G401 (cell line): ENCODE measurements at regions not wholly inside any gene's neighbourhood (a gene's known extent, or its start where the extent isn't known, plus 50 kb on each side); places are given as distances from the start of the nearest gene placed in this dataset.

Experiments
- DNase-seq: peaks from one replicate; pipeline ENCODE4 v3.0.0-alpha.2; 2015; ENCODE audit warnings: low spot score
- in situ Hi-C: cut with HindIII; loops from 2 replicates; pipeline ENCODE4 v1.10.0; 2016; ENCODE audit warnings: low sequenced_read_pairs, mixed read lengths

DNA sequence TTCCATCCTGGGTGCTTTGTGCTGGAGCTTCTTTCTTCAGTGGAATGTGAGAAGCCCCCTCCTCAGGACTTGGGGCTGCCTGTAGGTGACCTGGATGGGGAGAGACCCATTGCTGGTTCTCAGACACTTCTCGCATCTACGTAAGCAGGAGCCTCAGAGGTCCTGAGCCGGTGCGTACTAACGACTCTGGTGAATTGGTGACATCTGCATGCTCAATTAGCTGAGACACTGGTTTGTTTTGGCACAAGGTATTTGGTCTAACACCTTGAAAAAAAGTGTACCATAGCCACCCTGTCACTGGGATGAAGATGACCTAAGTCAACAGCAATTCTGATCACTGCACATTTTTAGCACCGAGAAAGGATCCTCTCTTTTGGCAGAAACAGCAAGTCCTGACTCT lies 57.7 kb downstream of the LRRC30 start:
- no peak for DNase-seq
- in situ Hi-C loops: no loop called here

DNA sequence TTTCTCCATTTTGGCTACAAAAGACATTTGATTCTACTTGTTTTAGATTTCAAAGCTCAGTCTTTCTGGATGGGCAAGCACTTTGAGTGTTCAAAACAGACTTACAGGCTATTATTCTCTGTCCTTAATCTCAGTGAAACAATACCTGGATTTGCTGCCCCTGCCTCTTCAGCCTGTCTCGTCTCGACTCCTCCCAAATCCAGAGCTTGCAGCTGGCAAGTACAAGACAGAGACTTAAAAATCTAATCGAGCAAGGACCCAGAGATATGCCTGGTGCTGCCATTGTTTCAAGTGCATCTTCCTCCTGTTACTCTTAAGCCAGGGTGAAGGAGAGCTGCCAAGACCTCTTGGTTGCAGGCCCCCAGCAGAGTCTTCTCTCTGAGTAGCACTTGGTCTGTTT lies 59.2 kb downstream of the LRRC30 start:
- no peak for DNase-seq
- in situ Hi-C loops: no loop called here

DNA sequence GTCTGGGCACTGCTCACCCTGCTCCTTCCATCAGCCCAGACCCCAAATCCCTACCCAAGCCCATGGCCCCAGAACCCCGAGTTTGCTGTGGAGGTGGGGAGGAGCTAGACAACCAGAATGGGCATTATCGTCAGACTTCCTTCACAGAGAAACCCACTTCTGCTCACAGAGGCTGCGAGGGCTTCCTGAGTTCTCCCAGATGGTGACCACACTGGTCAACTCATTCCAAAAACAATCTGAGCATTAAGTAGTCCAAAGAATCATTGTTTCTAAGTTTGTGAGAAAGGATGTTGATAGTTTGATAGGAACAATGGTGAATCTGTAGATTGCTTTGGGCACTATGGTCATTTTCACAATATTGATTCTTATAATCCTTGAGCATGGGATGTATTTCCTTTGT lies 60.2 kb downstream of the LRRC30 start:
- no peak for DNase-seq
- in situ Hi-C loops: no loop called here

DNA sequence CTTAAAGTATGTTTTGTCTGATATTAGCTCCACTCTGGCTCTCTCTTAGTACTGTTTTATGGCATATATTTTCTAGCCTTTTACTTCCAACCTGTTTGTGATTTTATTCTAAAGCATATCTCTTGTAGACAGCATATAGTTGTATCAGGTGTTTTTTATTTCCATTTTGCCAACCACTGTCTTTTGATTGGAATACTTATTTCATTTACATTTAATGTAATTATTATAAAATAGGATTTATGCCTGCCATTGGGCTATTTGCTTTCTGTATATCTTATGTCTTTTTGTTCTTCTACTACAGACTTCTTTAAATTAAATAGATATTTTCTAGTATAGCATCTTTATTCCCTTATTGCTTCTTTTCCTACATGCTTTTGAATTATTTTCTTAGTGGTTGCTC lies 67.3 kb downstream of the LRRC30 start:
- in situ Hi-C loops: no loop called here
- no peak for DNase-seq

DNA sequence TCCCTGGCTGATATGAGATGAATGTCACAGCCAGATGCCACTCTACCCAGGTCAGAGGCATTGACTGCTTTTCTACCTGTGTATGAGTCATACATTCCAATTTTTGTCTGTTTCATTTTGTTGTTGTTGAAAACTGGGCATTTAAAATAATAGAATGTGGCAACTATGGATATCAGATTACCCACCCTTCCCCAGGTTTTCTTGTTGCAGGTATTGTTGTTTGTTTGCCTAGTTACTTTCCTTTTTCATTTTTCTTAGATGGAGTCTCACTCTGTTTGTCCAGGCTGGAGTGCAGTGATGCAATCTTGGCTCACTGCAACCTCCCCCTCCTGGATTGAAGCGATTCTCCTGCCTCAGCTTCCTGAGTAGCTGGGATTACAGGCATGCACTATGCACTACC lies 70.2 kb downstream of the LRRC30 start:
- in situ Hi-C loops: no loop called here
- no peak for DNase-seq

DNA sequence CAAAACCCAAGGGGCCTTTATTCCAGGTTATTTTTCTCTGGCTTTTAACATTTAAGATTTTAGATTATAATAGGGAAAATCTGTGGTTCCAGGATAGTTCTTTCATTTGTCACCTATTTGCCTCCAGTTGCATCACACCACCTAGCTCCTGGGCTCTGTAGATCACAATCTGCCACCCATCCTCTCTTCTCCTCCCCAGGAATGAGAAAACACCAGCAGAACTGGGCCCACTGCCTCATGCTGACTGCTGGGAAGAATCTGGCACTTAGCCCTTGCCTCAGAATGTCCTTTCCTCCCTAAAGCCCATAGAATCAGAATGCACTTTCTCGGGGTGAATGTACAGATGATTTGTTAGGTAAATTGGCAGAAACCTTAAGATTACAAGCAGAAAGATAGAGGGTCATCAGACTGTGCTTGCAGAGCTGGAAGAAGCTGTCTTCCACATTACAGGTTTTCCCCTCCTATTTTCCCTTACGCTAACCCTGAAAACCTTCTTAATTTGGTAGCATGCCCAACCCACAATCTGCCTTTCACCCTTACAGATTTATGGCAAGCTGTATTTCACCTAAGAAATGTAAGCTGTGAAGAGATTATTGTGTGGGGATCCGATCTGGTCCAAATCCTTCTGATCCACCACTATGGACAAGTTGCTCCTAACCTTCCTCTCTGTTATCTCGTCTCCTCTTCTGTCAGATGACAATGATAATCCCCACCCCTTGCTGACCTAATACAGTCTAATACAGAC lies 72.6 kb downstream of the LRRC30 start:
- no peak for DNase-seq
- in situ Hi-C loops: no loop called here

DNA sequence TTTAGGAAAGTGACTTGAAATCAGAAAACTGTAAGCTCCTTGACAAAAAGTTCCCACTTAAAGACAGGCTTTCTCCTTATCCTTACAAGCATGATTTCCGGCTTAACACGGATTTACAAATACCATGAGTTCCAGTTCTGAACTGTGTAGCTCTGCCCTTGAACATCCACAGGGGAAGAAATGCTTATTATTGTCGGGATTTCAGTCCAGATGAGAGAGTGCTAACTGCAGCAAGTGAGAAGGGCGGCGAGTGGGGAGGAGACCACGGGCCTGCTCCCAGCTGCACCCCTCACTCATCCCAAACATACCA lies 73.1 kb downstream of the LRRC30 start:
- in situ Hi-C loops: no loop called here
- DNase-seq: no peak

DNA sequence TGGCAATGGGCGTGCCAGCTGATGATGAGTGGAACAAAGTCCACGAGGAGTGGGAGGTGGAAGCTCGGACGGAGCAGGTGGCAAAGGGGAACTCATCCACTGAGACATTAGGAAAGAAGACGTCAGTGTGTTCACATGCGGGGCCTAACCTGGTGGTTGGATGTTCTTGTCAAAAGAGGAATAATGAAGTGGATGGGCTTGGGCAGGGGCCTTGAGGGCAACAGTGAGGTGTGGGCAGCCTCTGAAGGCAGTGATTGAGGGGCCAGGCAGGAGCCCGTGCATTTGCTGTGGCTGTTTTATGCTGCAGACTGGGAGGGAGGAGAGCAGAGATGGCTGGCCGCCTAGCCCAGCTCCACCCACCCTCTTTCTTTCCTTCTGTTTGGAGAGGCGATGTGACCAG lies 74.5 kb downstream of the LRRC30 start:
- DNase-seq: no peak
- in situ Hi-C loops: no loop called here

DNA sequence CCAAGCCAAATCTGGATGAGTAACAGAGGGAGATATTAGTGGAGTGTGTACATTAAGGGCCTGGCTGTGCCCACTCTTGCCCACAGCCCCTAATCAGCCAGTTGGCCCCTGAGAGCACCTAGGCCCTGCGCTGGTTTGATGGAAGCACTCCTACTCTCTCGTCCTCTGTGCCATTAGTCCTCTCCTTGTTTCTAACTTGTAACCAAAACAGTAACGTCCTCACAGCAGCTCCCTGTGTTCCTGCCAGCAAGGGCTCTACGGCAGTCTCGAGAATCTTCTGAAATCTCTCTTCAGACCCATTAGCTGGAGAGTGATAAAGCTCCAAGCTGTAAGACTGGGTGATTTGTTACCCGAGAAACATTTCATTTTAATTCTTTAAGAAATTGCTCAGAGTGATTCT lies 76.1 kb downstream of the LRRC30 start:
- in situ Hi-C loops: no loop called here
- no peak for DNase-seq

DNA sequence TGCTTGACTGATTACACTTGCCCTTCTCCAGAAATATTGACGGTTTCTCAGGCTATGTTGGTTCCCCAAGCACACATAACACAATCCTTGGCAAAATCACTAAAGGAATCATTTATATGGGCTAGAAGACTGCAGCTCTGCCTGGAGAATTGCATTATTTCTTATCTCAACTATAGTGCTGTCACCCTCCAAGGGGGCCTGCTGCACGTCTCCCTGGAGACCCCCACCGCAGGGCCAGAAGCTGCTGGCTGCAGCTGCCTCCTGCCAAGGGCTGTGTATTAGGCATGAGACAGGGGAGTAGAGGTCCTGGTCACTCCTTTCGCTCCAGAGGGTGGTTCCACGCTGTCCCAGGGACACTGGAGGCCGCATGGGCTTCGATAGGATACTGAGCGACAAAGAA lies 76.6 kb downstream of the LRRC30 start:
- no peak for DNase-seq
- in situ Hi-C loops: no loop called here

DNA sequence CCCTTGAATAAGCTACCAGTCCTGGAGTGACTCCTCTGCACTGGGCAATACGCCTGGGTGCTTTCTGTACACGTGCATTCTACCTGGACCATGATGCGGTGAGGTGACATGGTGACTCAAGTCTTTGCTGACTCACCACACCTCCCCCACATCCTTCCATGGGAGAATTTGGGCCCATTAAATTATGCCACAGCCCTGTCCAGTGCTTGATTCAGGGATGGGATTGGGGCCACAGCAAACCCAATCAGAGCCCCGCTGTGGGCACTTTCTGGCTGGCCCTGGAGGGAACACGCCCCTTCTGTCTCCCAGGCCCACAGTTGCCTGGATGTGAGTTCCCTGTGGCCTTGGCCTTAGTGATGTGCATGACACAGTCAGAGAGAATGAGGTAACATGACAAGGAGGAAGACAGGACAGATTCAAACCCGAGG lies 86.9 kb downstream of the LRRC30 start:
- no peak for DNase-seq
- in situ Hi-C loops: no loop called here

DNA sequence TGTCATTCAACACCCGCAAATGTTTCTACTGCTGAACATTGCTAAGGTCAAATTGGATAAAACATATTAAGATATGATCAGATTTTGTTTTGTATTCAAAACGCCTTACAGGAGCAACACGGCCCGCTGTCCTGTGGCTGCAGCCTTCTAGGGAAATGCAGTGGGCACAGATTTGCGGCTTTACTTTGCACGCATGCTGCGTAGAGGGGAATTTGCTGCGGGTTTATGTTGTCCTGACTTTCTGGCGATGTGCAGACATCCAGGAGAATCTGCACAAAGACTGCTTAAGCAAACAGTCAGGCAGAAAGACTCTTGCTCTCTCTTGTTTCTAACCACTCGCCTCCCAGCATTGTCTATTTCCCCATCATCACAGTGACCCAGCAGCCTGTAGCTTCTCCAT lies 88.3 kb downstream of the LRRC30 start:
- no peak for DNase-seq
- in situ Hi-C loops: no loop called here

DNA sequence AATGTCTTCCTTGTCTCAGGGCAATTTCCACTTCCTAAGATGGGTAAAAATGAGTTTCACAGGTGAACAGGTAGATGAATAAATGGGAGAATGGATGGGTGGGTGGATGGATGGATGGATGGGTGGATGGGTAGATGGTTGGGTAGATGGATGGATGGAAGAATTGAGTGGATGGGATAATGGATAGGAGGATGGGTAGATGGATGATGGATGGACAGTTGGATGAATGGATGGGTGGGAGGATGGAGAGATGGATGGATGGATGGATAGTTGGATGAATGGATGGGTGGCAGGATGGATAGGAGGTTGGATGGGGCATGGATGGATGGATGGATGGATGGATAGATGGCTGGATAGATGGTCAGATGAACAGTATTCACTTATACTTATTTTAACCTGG lies 90.9 kb downstream of the LRRC30 start:
- DNase-seq: no peak
- in situ Hi-C loops: no loop called here

DNA sequence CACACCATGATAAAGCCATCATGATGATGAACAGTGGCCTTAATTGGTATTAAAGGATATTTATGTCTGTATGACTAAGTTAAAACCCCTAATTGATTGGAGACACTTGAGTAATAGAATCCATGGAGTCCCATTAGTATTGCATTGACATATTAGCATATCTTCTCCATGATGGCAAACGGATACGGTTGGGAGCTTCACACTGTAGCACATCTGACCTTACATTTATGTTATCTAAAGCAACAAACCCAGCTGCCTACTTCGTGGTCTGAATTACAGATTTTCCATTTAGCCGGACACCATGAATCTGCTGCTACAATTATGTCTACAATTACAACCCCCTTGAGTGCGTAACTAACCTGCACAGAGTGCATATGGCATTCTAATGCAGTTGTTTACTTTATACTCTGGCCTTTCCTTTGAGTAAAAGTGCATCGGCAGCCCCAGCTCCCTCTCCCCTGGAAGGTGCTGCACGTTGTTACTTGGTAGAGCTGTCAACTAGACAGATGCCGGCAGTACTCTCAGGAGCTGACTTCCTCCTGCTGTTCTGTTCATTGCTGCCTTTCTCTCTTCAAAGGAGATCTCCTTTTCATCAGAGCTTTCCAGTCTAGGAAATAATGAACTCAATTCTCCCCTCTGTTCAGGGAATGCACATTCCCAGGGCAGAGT lies 92.1 kb downstream of the LRRC30 start:
- in situ Hi-C loops: no loop called here
- no peak for DNase-seq

DNA sequence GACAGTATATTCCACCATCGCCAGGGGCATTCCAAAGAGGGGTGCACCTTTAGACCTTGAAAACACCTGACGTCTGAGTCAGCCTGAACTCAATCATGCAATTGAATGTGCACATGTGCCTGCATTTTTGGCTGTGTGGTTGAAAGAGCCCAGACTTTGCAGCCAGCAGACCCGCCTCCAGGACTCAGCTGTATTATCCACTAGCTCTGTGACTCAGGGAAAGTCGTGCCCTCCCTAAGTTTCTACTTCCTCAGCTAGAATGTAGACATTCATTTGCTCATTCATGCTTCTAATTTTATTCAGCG lies 94.2 kb downstream of the LRRC30 start:
- DNase-seq: no peak
- in situ Hi-C loops: no loop called here

DNA sequence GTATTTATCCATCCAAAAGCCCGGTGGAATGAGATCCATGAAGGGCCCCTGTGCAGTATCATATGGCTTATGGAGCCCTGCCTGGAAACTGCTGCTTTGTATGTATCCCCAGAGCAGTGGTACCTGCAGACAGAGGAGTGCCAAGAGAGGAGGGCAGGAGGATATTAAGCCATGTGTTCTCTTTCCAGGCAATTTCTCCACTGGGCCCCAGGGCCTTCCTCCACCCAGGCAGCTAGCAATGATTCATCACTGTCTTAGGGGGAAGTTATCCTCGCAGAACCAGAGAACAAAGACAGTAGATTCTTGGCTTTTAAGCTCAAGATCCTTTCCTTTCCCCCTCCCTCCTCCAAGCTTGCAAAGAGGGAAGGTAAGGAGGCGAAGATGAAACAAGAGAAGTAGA lies 98.1 kb downstream of the LRRC30 start:
- no peak for DNase-seq

DNA sequence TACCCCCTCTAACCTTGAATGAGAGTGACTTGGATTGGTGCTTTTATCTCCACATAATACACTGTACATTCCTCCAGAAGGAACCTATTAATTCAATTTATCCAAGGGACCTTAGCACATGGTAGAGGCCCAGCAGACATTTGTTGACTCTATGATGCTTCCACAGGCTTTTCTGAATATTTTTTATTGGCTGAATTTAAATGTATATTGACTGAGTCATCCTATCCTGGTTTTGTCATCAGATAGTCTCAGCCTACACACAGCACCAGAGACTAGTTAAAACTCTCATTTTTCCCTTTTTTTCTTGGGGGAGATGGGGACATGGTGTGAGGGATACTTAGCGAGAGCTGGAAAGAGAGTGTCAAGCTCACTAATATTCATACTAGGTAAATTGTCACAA lies 101.6 kb downstream of the LRRC30 start:
- DNase-seq: no peak
- in situ Hi-C loops: no loop called here

More for the DNA sequence above, 98.1 kb downstream of the LRRC30 start:
- in situ Hi-C loops: no loop called here

DNA sequence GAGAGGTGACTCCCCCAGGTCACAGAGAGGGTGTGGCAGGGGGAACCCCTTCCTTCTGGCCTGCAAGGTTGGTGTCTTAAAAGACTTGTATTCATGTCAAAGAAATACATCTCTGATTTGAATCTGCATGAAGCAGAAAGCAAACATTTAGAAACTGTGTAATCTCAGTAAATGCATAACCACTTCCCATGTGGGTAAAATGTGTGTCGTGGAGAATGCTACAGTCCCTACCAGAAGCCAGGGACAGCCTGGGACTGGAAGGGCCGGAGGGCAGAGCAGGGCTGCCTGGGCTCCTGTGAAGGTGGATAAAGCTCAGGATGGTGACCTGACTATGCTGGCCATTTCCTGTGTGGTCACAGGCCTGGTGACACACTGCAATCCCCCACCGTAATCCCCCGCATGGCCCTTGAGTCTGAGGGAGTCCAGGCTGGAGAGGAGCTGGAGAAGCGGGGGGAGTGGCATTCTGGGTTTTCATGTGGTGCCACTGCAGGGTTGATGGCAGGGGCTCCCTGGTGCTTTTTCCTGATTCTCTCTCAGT lies 102.2 kb downstream of the LRRC30 start:
- in situ Hi-C loops: no loop called here
- no peak for DNase-seq

DNA sequence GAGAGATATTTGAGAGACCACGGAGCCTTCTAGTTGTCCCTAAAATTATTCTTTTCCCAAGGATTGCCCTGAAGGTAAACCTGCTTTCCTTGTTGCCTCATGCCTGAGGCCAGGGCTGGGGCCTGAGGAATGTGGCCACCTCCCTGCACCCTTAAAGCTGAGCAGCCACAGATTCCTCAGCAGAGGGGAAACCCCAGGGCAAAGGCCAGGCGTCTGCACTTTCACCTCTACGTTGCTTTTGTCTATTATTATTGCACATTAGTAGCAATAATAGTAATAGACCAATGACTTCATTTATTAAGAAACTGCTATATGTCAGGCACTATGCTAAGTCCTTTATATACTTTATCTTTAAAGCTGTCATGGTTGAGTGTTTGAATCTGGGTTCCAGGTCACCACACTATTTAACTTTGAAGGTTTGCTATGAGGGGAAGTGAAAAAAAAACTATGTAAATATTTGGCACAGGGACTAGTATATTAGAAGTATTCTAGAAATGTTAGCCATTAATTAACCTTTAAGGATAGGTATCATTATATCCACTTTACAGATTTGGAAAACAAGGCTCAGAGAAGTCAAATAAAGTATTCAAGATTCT lies 104.2 kb downstream of the LRRC30 start:
- in situ Hi-C loops: no loop called here
- DNase-seq: no peak

DNA sequence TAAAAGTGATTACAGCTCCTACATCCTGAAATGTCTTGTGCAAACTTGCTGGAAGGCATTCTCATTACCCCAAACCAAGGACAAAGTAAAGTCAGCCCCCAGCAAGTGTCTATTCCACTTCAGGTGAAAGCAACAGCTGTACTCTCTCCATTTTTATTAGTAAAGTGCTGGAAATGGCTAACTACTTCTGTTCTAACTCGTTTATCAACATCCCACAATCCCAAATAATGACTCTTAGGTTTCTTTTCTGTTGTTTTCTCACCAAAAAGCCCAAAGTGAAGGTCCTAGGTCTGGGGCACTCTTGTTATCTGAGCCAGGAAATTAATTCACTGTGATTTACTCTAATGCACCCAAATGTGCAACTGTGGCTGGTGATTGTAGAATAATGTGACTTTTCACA lies 105.7 kb downstream of the LRRC30 start:
- in situ Hi-C loops: no loop called here
- no peak for DNase-seq

DNA sequence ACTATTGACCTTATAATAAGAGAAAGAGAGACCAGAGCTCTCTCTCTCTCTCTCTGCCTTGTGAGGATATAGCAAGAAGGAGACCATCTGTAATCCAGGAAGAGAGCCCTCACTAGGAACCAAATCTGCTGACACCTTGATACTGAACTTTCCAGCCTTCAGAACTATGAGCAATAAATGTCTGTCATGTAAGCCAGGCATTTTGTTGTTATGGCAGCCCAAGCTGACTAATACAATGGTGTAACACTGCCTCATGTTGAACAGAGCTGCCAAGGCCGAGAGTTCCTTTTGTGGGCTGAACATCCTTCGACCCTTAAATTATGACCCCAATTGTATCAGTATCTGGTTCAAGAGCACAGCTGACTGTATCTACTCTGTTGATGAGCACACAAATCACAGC lies 108.0 kb downstream of the LRRC30 start:
- no peak for DNase-seq
- in situ Hi-C loops: no loop called here
